HPDE6-E6E7 (cell line): ENCODE measurements at regions not wholly inside any gene's neighbourhood (a gene's known extent, or its start where the extent isn't known, plus 50 kb on each side); places are given as distances from the start of the nearest gene placed in this dataset.
"Not testable (repeated sequence)": the region's sequence is repeated elsewhere in the genome, so short reads cannot be mapped to it uniquely, and the experiment has no call there.

Experiments used
- DNase-seq: peaks from one replicate; pipeline ENCODE4 v3.0.0; 2011; ENCODE audit warnings: missing footprints; ENCODE audit errors: extremely low spot score

DNA sequence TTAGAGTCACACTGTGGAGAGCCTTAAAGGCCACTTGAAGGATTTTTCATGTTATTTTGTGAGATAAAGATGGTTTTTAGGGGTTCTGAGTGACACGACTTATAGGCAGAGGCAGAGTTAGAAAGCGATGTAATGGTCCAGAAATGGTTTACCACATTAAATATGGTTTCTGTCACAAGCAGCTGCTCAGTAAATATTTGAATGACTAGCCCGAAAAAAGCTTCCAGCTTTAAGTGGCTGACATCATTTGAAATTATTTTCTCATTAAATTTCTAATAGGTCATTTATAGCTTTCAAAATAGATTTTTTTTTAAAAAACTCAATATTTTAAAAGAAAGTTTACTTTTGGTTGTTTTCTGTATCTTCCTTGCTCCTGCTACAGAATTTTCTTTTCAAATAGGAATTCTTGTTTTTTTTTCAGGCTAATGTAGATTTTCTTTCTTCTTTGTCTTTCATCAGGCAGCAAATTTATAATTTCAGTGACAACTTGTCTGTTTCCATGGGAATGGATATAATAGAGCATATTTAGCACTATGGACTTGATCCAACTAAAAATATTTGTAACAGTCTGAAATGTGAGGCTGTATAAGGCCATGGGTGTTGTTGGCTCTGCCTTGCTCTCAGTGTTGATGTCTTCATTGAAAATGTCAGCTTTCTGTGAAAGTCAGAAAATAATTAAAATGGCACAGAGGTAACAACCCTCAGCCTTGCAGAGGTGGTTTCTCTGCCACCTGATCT is 700.0 kb downstream of the TMTC2 start:
- no peak for DNase-seq

DNA sequence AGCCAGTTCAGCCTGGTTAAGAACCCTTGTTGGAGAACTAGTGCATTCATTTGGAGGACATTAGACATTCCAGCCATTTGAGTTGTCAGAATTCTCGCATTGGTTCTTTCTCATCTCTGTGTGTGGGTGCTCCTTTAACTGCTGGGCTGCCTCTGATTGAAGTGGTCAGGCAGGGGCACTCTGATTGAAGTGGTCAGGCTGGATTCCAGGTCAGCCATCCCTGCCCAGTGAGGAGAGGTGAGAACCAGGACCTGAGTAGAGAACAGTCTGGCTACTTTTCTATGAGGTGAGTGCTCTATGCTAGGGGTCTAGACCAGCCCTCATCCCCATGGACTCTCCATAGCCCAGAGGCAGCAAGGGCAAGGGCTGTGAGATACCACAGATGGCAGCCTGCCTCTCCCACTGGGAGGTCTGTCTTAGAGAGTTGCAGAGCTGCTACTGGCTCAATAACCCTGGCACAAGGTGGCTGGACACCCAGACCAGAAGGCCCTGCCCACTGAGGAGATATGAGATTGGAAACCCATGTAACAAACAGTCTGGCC is 691.6 kb downstream of the TMTC2 start:
- no peak for DNase-seq

DNA sequence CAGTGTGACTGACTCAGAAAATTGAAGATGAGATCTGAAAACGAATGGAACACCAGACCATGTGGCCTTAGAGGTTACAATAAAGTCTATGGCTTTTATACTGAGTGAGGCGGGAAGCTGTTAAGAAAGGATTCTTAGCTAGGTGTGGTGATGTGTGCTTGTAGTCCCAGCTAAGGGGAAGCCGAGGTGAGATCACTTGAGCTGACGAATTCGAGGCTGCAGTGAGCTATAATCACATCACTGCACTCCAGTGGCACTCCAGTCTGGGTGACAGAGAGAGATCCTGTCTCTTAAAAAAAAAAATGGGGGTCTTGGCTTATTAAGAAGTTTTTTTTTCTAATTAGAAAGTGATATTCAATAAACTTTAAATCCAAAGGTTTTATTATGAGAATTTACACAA is 678.6 kb downstream of the TMTC2 start:
- no peak for DNase-seq

DNA sequence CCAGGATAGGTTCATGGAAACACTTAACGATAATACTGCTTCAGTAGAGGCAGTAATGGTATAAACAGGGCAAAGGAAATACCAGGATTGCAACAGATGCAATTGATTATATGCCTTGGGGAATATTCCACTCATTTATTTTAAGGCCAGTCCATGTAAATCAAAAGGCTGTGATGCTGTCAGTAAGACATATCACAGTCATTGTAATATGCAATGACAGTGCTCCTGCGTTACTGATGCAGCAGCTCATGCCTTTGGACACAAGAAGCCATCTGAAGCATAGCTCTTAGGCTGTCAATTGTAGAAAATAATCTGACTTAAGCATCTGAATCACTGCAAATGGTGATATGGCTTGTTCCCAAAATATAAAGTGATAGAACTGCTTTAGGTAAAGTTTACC is 674.8 kb downstream of the TMTC2 start:
- DNase-seq = no peak

DNA sequence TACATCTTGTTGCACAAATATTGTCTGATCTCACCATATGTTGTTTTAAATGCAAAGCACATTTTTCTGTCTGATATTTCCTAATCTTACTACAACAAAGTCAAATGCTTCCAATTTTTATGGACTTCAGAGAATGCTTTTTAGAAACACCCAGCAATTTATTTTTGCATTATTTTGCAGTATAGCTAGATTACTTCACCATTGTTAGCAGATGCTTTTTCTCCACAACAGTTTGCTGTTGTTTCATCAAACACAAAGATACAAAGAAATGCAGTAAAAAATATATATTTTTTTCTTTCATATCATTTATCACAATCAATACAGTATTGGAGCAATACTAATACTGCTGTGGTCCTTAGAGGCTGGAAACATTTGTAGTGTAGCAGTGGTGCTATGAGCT is 674.4 kb downstream of the TMTC2 start:
- DNase-seq = no peak

DNA sequence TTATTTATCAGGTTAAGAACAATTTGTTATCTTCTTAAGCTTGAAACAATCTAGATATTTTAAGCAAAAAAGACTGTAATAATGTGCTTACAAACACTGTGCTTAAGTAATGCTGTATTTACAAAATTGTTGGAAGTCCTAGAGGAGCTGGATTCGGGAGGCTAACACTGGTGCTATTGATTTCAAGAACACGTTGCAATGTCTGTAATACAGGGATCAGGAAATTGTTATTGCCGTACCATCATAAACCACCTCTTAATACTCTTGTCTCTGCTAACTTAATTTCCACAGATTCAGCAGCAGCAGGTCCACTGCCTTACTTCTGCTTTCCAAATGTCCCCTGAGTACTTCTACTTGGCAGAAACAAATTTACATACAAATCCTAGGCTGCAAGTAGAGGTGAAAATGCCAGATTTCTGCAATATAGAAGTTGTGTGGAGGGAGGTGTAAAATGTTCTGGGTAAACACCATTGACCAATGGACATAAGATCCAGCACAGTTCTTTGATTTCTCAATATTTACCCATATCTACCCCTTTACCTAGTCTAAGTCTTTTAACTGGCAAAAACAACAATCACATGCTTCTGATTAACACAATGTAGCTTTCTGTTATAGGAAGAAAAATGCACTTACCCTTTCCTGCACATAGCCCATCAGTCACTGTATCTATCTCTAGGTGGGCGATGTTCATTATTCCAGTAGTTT is 663.4 kb downstream of the TMTC2 start:
- no peak for DNase-seq

DNA sequence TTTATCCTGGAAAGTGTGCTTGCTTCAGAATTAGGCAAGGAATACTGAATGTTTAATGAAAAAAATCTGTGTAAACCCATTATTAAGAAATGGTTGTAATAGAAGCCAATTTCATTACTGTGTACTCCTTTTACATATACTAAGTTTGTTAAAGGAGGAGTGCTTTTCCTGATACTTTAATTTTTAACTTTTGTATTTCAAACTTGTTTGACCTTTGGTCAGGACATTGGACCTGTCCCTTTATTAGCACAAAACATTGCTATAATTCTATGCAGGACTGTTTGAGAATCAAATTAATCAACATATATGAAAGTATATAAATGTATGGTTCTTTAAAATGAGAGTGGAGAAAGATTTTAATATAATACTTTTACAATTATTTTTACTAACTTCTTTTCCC is 659.6 kb downstream of the TMTC2 start:
- DNase-seq = no peak

DNA sequence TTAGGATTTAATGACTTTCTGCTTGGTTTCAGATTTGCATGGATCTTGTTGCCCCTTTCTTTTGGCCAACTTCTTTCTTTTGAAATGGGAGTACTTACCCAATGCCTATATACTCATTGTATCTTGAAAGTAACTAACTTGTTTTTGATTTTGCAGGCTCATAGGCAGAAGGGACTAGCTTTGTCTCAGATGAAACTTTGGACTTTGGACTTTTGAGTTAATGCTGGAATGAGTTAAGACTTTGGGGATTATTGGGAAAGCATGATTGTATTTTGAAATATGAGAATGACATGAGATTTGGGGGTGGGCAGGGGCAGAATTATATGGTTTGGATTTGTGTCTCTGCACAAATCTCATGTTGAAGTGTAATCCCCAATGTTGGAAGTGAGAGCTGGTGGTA is 657.1 kb downstream of the TMTC2 start:
- DNase-seq = no peak

DNA sequence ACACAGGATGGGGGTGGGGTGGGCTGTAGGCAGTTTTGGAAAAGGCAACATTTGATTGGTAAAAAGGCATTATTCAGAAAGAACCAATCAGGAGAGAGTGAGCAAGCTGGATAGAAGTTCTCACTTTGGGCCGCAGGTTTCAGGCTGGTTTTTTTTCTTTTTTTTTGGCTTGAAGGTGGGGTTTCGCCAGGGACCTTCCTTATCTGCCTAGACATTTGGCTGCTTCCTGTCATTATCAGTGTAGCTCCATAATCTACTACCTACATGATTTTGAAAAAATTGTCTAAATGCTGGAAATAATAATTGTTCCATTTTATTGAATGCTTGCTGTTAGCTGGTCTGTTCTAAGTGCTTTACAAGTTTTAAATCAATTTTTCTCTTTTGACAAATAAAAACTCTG is 649.0 kb downstream of the TMTC2 start:
- no peak for DNase-seq

DNA sequence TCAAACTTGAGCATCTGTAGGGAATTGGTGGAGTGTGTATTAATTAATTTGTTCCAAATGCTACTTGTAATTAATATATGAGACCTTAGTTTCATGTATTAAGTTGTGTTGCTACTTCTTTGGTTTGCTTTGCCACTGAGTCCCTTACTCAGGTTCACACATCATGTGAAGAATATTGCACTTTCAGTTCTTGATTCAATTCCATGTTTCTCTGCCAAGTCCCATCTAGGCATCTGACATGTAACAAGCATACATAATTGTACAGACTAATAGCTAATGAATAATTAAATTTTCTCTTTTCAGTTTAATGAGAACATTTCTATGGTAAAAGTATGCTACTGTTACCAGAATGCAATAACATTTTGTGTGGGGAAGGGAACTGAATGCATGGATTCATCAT is 640.0 kb downstream of the TMTC2 start:
- no peak for DNase-seq

DNA sequence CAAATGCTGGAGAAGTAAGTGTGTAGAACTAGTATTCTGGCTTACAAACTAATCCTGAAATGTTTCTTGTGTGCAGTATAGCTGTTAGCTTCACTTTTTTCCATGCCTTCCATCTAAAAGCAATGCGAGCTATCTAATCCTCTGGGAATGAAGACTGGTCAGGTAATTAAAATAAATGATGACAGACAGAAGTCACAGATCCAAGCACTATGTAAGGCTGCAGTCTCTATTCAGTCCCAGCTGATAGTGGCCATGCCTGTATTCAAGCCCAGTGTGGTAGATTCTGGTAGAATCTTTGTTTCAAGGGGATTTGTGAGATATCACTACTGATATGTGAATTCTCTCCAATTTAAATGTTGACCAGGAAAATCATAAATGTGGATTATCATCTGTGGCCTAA is 637.2 kb downstream of the TMTC2 start:
- no peak for DNase-seq

DNA sequence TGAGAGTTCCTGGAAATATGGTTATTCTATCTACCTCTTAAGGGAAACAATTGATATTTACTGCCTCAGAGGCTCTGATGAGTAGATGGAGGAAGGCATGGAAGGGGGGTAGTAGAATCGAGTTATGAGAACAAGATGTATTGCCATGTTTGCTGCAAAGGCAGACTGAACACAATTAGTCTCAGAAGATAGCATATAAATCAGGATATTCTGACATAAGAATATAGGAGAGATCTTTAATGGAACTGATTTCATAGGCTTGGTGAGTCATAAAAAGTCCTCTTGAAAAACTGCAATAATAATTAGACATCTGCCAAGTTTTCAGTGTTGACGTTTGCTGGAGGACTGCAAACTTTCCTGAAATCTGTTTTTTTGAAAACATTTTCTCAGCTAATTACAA is 636.1 kb downstream of the TMTC2 start:
- no peak for DNase-seq

DNA sequence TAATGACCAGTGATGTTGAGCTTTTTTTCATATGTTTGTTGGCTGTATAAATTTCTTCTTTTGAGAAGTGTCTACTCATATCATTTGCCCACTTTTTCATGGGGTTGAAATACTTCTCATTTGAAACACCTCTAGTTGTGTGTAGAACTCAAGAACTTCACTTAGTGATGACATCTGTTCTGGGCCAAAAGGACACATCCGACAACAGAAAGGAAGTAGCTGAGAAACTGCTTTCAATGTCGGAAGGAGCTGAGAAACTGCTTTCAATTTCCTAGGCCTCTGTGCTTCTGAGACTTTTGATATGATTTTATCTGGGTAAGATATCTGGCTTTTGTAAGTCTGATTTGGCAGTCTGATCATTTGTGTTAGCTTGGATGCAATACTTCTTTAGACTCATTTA is 635.3 kb downstream of the TMTC2 start:
- no peak for DNase-seq

DNA sequence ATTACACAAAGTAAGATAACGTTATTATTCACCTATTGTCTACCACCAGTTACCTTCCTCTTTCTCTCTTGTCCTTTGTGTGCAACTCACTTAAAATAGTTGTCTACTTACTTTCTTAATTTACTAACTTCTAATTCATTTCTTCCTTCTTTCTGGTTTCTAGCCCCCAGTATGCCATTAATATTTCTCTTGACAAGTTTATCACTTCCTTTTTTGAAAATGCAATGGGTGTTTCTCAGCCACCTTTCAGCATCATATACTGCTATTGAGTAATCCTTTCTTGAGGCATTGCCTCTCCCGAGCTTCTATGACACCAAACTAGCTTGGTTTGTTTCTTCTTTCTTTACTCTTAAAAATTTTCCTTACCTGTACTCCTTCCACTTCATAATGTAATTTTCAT is 633.6 kb downstream of the TMTC2 start:
- no peak for DNase-seq

DNA sequence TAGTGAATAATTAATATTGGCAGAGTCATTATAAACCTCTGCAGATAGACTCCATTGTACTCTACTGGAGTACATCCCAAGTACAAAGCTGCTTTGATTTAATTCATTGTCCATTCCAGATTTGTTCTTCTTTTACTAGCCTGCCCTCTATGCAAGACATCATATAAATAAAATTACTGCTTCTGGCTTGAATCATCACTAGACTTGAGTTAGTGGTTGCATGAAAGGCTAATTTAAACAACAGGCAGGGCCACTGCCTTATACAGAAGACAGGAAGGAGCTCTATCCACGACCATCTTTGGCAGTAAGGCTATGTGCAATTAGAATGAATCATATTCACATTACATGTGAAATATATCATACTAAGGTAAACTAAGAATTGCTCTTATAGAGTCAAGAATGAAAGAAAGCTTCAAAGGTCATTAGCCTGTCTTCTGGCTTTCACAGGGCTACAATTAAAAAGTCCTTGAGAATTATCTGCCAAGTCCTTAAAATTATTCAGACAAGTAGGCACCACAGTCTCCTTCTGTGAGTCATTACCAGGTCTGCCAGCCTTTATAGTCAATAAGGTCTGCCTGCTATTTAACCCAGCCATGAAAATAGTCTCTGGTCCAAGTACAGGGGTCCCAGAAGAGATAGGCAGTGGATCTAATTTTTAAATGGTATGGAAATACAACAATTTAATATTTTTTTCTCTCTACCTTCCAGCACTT is 631.8 kb downstream of the TMTC2 start:
- DNase-seq = no peak

DNA sequence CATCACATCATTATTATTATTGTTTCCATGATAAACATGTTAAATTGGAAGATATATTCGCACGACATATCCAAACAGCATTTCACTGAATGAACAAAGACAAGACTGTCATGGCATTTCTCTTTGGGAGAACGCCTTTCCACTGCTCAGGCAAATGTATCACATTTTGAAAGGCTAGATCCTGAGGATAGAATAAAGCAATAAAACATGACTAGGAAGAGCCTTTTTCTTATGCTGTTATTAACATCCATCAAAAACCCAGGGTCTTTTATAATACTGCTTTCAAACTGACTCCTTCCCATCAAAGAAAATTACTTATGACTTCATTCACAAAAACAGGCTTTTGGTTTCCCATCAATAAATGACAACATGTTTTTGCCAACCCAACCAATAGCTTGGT is 630.9 kb downstream of the TMTC2 start:
- no peak for DNase-seq

DNA sequence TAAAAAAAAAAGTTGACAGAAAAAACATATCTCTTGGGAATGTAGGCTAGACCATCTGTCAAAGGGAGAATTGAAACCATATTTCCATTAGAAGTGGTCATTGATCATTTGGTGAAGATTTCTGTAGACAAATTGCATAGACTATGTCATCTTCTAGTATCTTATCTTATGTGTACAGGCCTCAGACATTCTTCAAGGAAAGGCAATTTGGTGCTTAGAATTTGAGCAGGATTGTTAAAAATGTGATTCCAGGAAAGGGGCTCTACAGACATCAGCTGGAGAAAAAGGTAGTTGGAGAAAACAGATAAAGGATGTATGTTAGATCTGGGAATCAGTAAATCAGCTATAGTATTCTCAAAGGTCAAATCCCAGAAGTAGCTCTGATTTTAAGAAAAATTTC is 627.1 kb downstream of the TMTC2 start:
- DNase-seq = no peak

DNA sequence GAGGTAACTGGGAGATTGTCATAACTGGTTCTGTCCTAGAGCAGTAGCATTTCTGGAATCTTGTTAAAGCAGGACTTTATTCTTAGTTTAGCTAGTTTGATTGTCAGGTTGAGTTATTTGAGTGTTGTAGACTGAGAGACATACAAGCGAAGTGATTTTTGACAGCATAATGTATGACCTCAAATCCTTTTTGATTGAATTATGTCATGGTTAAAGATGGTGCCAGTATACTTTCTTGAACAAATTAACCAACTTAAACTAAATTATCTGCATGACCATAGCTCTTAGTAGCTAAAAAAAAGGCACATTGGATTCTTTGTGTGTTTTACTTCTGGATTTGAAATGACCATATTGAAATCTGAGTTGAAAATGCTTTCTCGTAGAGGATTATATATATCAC is 626.6 kb downstream of the TMTC2 start:
- DNase-seq = no peak

DNA sequence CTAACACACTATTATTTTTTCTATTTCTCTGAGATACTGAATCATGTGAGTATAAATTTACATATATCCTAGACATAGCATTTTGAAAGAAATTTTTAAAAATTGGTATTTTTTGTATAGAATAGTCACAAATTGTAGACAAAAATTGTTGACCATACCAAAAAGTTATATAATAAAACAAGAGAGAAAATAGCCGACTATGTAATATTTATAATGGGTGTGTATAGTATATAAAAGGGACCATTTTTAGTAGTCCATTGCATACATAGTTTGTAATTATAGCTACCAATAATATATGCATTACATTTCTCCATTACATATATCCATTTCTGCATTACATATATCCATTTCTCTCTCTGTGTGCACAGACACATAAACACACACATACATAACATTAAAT is 590.2 kb downstream of the TMTC2 start:
- no peak for DNase-seq

DNA sequence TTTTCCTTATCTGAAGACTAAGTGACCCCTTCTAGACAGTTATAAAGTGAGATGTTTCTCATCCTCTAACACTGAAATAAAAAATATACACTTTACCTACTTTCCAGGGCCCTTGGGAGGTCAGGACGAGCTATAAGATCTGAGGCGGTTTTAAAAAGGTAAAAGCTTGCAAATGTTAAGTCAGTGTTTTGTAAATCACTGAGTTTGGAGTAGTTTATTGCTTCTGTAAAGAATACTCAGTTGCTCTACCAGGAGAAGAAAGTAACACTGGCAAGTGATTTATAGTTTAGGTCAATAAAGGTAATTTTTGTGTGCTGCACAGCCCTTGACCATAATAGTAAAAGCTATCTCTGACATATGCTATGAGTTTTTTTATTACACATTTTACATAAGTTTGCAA is 584.5 kb downstream of the TMTC2 start:
- no peak for DNase-seq

DNA sequence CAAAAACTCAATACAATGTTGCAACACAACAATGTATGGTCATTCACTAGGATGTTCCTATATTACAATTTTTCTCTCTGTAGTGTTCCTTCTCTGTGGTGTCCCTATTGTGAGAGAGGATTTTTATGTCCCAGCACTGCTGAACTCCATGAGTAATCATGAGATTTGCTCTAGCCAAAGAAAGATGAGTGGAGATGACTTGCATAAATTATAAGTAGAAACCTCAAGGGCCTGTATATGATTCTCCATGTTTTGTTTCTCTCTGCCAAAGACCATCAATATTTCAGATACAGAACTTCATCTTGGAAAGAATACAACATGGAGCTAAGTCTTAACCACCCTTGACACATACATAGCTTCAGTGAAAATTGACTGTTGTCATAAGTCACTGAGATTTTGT is 579.1 kb downstream of the TMTC2 start:
- no peak for DNase-seq

DNA sequence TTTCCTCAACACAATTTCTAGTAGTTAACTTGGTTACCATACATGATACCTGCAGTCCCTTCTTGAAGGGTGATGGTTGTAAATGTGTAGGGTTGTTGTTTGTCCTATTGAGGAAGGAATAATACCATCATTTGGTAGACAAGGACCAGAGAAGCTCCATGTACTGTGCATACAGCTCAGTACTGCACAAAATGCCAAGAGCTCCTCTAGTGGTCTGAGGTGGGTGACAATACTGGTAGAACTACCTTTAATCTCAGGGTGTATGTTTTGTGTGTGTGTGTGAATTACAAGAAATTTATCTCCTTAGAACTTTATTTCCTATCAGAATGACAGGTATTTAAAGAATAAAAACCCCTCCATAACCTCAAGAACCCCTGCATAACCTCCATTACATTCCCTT is 575.3 kb downstream of the TMTC2 start:
- DNase-seq = no peak

DNA sequence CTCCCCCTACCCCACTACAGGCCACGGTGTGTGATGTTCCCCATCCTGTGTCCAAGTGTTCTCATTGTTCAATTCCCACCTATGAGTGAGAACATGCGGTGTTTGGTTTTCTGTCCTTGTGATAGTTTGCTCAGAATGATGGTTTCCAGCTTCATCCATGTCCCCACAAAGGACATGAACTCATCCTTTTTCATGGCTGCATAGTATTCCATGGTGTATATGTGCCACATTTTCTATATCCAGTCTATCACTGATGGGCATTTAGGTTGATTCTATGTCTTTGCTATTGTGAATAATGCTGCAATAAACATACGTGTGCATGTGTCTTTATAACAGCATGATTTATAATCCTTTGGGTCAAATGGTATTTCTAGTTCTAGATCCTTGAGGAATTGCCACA is 573.4 kb downstream of the TMTC2 start:
- DNase-seq = not testable (repeated sequence)
